HG02870 (cell line): ENCODE measurements at regions not wholly inside any gene's neighbourhood (a gene's known extent, or its start where the extent isn't known, plus 50 kb on each side); places are given as distances from the start of the nearest gene placed in this dataset.

Experiments
- ATAC-seq: cut with Tn5 transposase; IDR thresholded peaks from one replicate; pipeline ENCODE4 v1.9.1; 2021; ENCODE audit warnings: mild to moderate bottlenecking, moderate library complexity; ENCODE audit not compliant: unreplicated experiment

GRCh38 chr16:80366023-80366422 is 174.8 kb upstream of the DYNLRB2 start:
- no peak for ATAC-seq

- no peak for ATAC-seq
Observed at GRCh38 chr16:80362816-80363215, 178.0 kb upstream of the DYNLRB2 start.

GRCh38 chr16:80356365-80356764 is 184.4 kb upstream of the DYNLRB2 start:
- no peak for ATAC-seq

- ATAC-seq, result no peak
Observed at GRCh38 chr16:80355335-80355734, 185.5 kb upstream of the DYNLRB2 start.

GRCh38 chr16:80350061-80350460 is 190.7 kb upstream of the DYNLRB2 start:
- ATAC-seq, result no peak

- ATAC-seq, result no peak
Observed at GRCh38 chr16:80347900-80348299, 192.9 kb upstream of the DYNLRB2 start.

GRCh38 chr16:80347002-80347401 is 193.8 kb upstream of the DYNLRB2 start:
- no peak for ATAC-seq

GRCh38 chr16:80346111-80346632 is 194.6 kb upstream of the DYNLRB2 start:
- ATAC-seq, result no peak

GRCh38 chr16:80345701-80346100 is 195.1 kb upstream of the DYNLRB2 start:
- no peak for ATAC-seq

- no peak for ATAC-seq
Observed at GRCh38 chr16:80344570-80344969, 196.2 kb upstream of the DYNLRB2 start.

- ATAC-seq, result no peak
Observed at GRCh38 chr16:80341263-80341662, 199.5 kb upstream of the DYNLRB2 start.

GRCh38 chr16:80337786-80338185 is 203.0 kb upstream of the DYNLRB2 start:
- no peak for ATAC-seq

- ATAC-seq, result no peak
Observed at GRCh38 chr16:80330803-80331202, 210.0 kb upstream of the DYNLRB2 start.

- no peak for ATAC-seq
Observed at GRCh38 chr16:80330150-80330549, 210.6 kb upstream of the DYNLRB2 start.

- ATAC-seq, result no peak
Observed at GRCh38 chr16:80327740-80328139, 213.1 kb upstream of the DYNLRB2 start.

- no peak for ATAC-seq
Observed at GRCh38 chr16:80324371-80324770, 216.4 kb upstream of the DYNLRB2 start.

- no peak for ATAC-seq
Observed at GRCh38 chr16:80323808-80324195, 217.0 kb upstream of the DYNLRB2 start.

- ATAC-seq, result no peak
Observed at GRCh38 chr16:80323187-80323807, 217.5 kb upstream of the DYNLRB2 start.

- no peak for ATAC-seq
Observed at GRCh38 chr16:80319181-80319580, 221.6 kb upstream of the DYNLRB2 start.

- ATAC-seq, result no peak
Observed at GRCh38 chr16:80318107-80318506, 222.7 kb upstream of the DYNLRB2 start.

- no peak for ATAC-seq
Observed at GRCh38 chr16:80317599-80318037, 223.2 kb upstream of the DYNLRB2 start.

GRCh38 chr16:80317116-80317515 is 223.7 kb upstream of the DYNLRB2 start:
- ATAC-seq, result no peak

GRCh38 chr16:80314042-80314441 is 226.8 kb upstream of the DYNLRB2 start:
- ATAC-seq, result no peak
